ENCODE measurements at regions not wholly inside any gene's neighbourhood (a gene's known extent, or its start where the extent isn't known, plus 50 kb on each side); places are given as distances from the start of the nearest gene placed in this dataset.

DNA sequence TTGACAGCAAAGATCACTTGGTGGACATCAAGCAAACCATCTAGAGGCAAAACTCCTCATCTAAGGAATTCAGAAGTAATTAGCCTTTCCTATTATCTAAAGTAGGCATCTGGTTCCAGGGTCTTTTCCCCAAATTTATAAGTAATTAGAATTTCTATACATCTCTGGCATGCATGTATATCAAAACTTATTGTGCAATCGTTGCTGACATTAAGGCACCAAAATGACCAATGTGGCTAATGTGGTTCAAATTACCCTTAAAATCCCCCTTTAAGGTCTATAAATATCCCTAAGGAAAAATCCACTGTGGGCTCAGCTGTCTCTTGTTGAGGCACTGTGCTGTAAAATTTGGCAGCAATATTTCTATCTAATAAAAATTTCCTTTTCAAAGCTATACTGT, 695.9 kb upstream of the LRRTM4 start:
- H3K4me1 ChIP-seq (ENCODE audit: control insufficient read depth in 4 of 4, insufficient read depth in 4 of 4, low read length in 3 of 4) = no peaks in the 10 kb centered on the region
- no peak overlapping the region for H3K4me3 ChIP-seq (ENCODE audit: low read depth in 1 of 3, low read length in 3 of 3)
- no peaks in the 10 kb centered on the region for H3K9me3 ChIP-seq (ENCODE audit: control insufficient read depth in 4 of 4, low read length in 3 of 4)
- H3K9ac ChIP-seq (ENCODE audit: low read depth in 1 of 2, low read length in 2 of 2) = no peak overlapping the region
- WGBS = 67% methylated on average over 1 of the region's 1 CpG
- no peaks in the 10 kb centered on the region for H3K36me3 ChIP-seq (ENCODE audit: control insufficient read depth in 4 of 4, insufficient read depth in 3 of 4, low read depth in 1 of 4, low read length in 3 of 4)
- TF ChIP-seq RAD21 (IDR thresholded peaks at IDR 0.05) = no peak
- TF ChIP-seq, protein P1, sequence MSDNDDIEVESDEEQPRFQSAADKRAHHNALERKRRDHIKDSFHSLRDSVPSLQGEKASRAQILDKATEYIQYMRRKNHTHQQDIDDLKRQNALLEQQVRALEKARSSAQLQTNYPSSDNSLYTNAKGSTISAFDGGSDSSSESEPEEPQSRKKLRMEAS (IDR thresholded peaks at IDR 0.05) = no peak
- no peak for TF ChIP-seq GABPA (IDR thresholded peaks at IDR 0.05 in 1 of 2, conservative IDR thresholded peaks at IDR 0.05 in 1 of 2)
- TF ChIP-seq, protein P2, sequence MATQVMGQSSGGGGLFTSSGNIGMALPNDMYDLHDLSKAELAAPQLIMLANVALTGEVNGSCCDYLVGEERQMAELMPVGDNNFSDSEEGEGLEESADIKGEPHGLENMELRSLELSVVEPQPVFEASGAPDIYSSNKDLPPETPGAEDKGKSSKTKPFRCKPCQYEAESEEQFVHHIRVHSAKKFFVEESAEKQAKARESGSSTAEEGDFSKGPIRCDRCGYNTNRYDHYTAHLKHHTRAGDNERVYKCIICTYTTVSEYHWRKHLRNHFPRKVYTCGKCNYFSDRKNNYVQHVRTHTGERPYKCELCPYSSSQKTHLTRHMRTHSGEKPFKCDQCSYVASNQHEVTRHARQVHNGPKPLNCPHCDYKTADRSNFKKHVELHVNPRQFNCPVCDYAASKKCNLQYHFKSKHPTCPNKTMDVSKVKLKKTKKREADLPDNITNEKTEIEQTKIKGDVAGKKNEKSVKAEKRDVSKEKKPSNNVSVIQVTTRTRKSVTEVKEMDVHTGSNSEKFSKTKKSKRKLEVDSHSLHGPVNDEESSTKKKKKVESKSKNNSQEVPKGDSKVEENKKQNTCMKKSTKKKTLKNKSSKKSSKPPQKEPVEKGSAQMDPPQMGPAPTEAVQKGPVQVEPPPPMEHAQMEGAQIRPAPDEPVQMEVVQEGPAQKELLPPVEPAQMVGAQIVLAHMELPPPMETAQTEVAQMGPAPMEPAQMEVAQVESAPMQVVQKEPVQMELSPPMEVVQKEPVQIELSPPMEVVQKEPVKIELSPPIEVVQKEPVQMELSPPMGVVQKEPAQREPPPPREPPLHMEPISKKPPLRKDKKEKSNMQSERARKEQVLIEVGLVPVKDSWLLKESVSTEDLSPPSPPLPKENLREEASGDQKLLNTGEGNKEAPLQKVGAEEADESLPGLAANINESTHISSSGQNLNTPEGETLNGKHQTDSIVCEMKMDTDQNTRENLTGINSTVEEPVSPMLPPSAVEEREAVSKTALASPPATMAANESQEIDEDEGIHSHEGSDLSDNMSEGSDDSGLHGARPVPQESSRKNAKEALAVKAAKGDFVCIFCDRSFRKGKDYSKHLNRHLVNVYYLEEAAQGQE (IDR thresholded peaks at IDR 0.05) = no peak
- no peak for TF ChIP-seq CTCF (IDR thresholded peaks at IDR 0.05; ENCODE audit: low read depth, low read length, missing input control)
- TF ChIP-seq RXRA (IDR thresholded peaks at IDR 0.05) = no peak
- no peak for TF ChIP-seq NR2F2 (IDR thresholded peaks at IDR 0.05)
- no peak for TF ChIP-seq EGR1 (IDR thresholded peaks at IDR 0.05; ENCODE audit: low read depth in 2 of 2)
- TF ChIP-seq HNF4G (IDR thresholded peaks at IDR 0.05) = no peak
- TF ChIP-seq FOXA1 (IDR thresholded peaks at IDR 0.05) = no peak
- TF ChIP-seq TAF1 (conservative IDR thresholded peaks at IDR 0.05) = no peak
- TF ChIP-seq FOXA2 (IDR thresholded peaks at IDR 0.05) = no peak
- TF ChIP-seq, protein P3, sequence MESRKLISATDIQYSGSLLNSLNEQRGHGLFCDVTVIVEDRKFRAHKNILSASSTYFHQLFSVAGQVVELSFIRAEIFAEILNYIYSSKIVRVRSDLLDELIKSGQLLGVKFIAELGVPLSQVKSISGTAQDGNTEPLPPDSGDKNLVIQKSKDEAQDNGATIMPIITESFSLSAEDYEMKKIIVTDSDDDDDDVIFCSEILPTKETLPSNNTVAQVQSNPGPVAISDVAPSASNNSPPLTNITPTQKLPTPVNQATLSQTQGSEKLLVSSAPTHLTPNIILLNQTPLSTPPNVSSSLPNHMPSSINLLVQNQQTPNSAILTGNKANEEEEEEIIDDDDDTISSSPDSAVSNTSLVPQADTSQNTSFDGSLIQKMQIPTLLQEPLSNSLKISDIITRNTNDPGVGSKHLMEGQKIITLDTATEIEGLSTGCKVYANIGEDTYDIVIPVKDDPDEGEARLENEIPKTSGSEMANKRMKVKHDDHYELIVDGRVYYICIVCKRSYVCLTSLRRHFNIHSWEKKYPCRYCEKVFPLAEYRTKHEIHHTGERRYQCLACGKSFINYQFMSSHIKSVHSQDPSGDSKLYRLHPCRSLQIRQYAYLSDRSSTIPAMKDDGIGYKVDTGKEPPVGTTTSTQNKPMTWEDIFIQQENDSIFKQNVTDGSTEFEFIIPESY (IDR thresholded peaks at IDR 0.05) = no peak
- TF ChIP-seq JUND (IDR thresholded peaks at IDR 0.05) = no peak
- DNase-seq (ENCODE audit: low spot score) = no peak
- H3K27me3 ChIP-seq (ENCODE audit: control insufficient read depth in 4 of 4, insufficient read depth in 4 of 4, low read length in 3 of 4) = no peaks in the 10 kb centered on the region
- no peak overlapping the region for H3K27ac ChIP-seq (ENCODE audit: low read depth in 1 of 2, low read length in 2 of 2)

DNA sequence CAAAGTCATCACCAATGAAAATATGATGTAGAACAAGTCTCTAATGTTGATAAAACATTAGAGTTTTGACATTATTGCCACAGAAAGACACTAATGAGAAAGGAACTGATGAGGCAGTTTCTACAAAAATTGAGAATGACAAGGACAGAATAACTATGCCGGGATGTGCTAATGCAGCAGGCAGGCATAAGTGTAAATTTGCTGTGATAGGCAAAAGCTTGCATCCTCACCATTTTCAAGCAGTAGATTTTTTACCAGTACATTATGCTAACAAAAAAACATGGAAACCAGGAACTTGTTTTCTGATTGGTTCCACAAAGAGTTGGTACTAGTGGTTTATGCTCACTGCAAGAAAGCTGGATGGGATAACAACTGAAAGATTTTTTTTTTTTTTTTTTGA, 715.5 kb upstream of the LRRTM4 start:
- no peaks in the 10 kb centered on the region for H3K4me1 ChIP-seq (ENCODE audit: control insufficient read depth in 4 of 4, insufficient read depth in 4 of 4, low read length in 3 of 4)
- H3K9ac ChIP-seq (ENCODE audit: low read depth in 1 of 2, low read length in 2 of 2) = no peak overlapping the region
- H3K27me3 ChIP-seq (ENCODE audit: control insufficient read depth in 4 of 4, insufficient read depth in 4 of 4, low read length in 3 of 4) = no peaks in the 10 kb centered on the region
- WGBS = 90% methylated on average over 1 of the region's 1 CpG
- no peaks in the 10 kb centered on the region for H3K9me3 ChIP-seq (ENCODE audit: control insufficient read depth in 4 of 4, low read length in 3 of 4)
- H3K36me3 ChIP-seq (ENCODE audit: control insufficient read depth in 4 of 4, insufficient read depth in 3 of 4, low read depth in 1 of 4, low read length in 3 of 4) = no peaks in the 10 kb centered on the region
- no peak overlapping the region for H3K27ac ChIP-seq (ENCODE audit: low read depth in 1 of 2, low read length in 2 of 2)
- DNase-seq (ENCODE audit: low spot score) = no peak
- no peak overlapping the region for H3K4me3 ChIP-seq (ENCODE audit: low read depth in 1 of 3, low read length in 3 of 3)
- TF ChIP-seq NR2F2 (IDR thresholded peaks at IDR 0.05) (no peak), ATF3 (IDR thresholded peaks at IDR 0.05) (no peak), HNF4G (IDR thresholded peaks at IDR 0.05) (no peak), RAD21 (IDR thresholded peaks at IDR 0.05) (no peak), TAF1 (conservative IDR thresholded peaks at IDR 0.05) (no peak), CTCF (IDR thresholded peaks at IDR 0.05; ENCODE audit: low read depth, low read length, missing input control) (no peak), FOXA2 (IDR thresholded peaks at IDR 0.05) (no peak), FOXA1 (IDR thresholded peaks at IDR 0.05) (no peak), YY1 (IDR thresholded peaks at IDR 0.05) (no peak), SP1 (IDR thresholded peaks at IDR 0.05) (no peak), RXRA (IDR thresholded peaks at IDR 0.05) (no peak), HNF4A (conservative IDR thresholded peaks at IDR 0.05) (no peak), EGR1 (IDR thresholded peaks at IDR 0.05; ENCODE audit: low read depth in 2 of 2) (no peak), GABPA (IDR thresholded peaks at IDR 0.05 in 1 of 2, conservative IDR thresholded peaks at IDR 0.05 in 1 of 2) (no peak)
- TF ChIP-seq, protein P3 (IDR thresholded peaks at IDR 0.05) = no peak
- TF ChIP-seq, protein P1 (IDR thresholded peaks at IDR 0.05) = no peak
